HFF-Myc (cell line): ENCODE measurements at regions not wholly inside any gene's neighbourhood (a gene's known extent, or its start where the extent isn't known, plus 50 kb on each side); places are given as distances from the start of the nearest gene placed in this dataset.
A peak's percentile ranks its signal among the peaks of the same experiment; 100 is the strongest.

ENCODE experiments used
- DNase-seq: peaks from one replicate; pipeline ENCODE4 v3.0.0-alpha.2; 2011; ENCODE audit warnings: low read depth; ENCODE audit errors: extremely low read depth
- H3K4me3 ChIP-seq: replicated peaks from 2 replicates; pipeline ENCODE4 v1.5.1; 2011; ENCODE audit warnings: low read depth, mild to moderate bottlenecking, control low read depth, low read length
- TF ChIP-seq, protein P1 (sequence below): IDR thresholded peaks from 2 replicates; pipeline ENCODE4 v1.5.1; 2012; ENCODE audit warnings: mild to moderate bottlenecking, low read depth, low read length, control low read depth; ENCODE audit errors: missing control alignments

DNA sequence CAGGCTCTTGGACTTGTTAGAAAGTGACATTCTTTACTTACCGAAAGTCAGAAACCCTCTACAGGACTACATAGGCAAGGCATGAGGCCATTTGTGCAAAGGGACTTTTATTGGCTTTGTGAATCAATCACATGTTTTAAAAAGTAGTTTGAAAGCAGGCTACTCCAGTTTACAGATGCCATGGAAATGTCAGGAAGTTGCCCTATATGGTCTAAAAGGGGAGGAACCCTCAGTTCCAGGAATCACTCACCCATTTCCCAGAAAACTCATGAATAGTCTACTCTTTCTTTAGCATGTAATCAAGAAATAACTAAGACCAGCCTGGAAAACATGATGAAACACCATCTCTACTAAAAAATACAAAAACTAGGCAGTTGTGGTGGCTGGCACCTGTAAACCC, 51.0 kb upstream of the MKRN3 start:
- no peak overlapping the region for H3K4me3 ChIP-seq
- TF ChIP-seq, protein P1, sequence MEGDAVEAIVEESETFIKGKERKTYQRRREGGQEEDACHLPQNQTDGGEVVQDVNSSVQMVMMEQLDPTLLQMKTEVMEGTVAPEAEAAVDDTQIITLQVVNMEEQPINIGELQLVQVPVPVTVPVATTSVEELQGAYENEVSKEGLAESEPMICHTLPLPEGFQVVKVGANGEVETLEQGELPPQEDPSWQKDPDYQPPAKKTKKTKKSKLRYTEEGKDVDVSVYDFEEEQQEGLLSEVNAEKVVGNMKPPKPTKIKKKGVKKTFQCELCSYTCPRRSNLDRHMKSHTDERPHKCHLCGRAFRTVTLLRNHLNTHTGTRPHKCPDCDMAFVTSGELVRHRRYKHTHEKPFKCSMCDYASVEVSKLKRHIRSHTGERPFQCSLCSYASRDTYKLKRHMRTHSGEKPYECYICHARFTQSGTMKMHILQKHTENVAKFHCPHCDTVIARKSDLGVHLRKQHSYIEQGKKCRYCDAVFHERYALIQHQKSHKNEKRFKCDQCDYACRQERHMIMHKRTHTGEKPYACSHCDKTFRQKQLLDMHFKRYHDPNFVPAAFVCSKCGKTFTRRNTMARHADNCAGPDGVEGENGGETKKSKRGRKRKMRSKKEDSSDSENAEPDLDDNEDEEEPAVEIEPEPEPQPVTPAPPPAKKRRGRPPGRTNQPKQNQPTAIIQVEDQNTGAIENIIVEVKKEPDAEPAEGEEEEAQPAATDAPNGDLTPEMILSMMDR, result no peak

DNA sequence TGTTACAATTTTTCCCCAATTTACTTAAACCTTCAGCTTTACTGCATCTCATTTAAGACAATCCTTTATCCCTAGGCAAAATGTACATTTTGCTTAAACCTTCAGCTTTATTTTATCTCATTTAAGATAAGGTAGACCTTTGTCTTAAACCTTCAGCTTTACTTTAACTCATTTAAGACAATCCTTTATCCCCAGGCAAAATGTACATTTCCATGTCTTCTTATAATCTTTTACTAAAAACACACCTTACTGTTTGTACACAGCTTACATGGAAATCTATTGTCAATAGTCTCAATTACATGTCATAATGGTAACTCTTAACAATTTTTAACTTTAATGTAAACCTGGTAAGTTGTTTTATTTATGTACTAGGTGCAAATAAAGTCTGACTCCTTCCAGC, 58.7 kb upstream of the MKRN3 start:
- TF ChIP-seq, protein P1, result no peak

More for the DNA sequence above, 51.0 kb upstream of the MKRN3 start:
- no peak for DNase-seq

DNA sequence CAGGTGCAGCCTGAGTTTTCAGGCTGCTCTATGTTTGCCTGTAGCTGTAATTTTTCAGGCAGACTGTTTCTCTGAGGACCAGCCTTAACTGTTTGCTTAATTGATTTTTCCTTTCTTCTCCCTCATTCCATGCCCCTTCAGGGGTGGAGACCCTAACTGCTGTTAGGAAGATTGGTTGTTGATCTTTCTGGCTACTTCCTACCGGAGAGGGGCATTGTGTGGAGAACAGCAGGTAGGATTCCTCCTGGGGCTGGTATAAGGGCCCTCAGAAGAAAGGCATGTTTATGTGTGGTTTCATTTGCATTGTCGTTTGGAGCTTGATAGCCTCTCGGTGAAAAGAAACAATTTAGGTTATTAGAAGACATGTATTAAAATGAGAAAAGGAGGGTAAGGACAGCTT, 56.9 kb upstream of the GOLGA6L2 start:
- TF ChIP-seq, protein P1, result no peak
- H3K4me3 ChIP-seq, result no peak overlapping the region
- DNase-seq, result no peak

More for the DNA sequence above, 58.7 kb upstream of the MKRN3 start:
- H3K4me3 ChIP-seq, result no peak overlapping the region
- DNase-seq, result no peak

- DNase-seq, result no peak
- no peak overlapping the region for H3K4me3 ChIP-seq
- TF ChIP-seq, protein P1, result no peak
Measured at GRCh38 chr15:23503576-23503975, 56.5 kb upstream of the GOLGA6L2 start.

DNA sequence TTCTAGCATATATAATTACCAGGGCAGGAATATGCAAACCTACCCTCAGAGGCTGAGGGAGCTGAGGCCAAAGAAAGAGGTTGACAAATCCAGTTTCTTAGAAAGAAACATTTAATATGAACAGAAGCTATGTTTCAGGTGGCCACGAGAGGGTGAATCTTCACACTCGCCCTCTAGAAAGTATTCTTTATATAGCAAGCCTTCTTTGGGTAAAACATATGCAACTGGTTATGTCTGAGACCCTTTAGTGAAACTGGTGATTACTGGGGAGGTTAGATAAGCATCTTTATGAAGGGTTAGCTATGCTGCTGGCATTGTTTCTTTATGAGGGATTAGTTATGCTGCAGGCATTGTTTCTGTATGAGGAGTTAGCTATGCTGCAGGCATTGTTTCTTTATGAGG, 50.7 kb upstream of the GOLGA6L2 start:
- DNase-seq, result peak; percentile 0
- TF ChIP-seq, protein P1, result peak; percentile 49
- H3K4me3 ChIP-seq, result no peak overlapping the region
